ENCODE measurements at regions not wholly inside any gene's neighbourhood (a gene's known extent, or its start where the extent isn't known, plus 50 kb on each side); places are given as distances from the start of the nearest gene placed in this dataset.
"Not testable (repeated sequence)": the region's sequence is repeated elsewhere in the genome, so short reads cannot be mapped to it uniquely, and the experiment has no call there.

GRCh38 chr12:75698052-75698451, 186.6 kb upstream of the KRR1 start:
- H3K27me3 Mint-ChIP-seq: peaks cover 2% of the 10 kb centered on the region
- DNase-seq: no peak
- ATAC-seq: no peak
- CTCF ChIA-PET: interaction anchor here (1.0 kb wide), 1 partner anchor 9 kb away, joined by 4 read pairs; no protein-coding TSS in a partner anchor
- intact Hi-C loops (cut with micrococcal nuclease): no loop called here
- H3K4me1 Mint-ChIP-seq (ENCODE audit: low read depth): peaks cover 5% of the 10 kb centered on the region
- H3K36me3 Mint-ChIP-seq (ENCODE audit: low read depth): no peaks in the 10 kb centered on the region
- H3K27ac Mint-ChIP-seq: no peak overlapping the region
- H3K9me3 Mint-ChIP-seq: no peaks in the 10 kb centered on the region
- H3K4me3 Mint-ChIP-seq: no peak overlapping the region
- TF ChIP-seq, protein P1, sequence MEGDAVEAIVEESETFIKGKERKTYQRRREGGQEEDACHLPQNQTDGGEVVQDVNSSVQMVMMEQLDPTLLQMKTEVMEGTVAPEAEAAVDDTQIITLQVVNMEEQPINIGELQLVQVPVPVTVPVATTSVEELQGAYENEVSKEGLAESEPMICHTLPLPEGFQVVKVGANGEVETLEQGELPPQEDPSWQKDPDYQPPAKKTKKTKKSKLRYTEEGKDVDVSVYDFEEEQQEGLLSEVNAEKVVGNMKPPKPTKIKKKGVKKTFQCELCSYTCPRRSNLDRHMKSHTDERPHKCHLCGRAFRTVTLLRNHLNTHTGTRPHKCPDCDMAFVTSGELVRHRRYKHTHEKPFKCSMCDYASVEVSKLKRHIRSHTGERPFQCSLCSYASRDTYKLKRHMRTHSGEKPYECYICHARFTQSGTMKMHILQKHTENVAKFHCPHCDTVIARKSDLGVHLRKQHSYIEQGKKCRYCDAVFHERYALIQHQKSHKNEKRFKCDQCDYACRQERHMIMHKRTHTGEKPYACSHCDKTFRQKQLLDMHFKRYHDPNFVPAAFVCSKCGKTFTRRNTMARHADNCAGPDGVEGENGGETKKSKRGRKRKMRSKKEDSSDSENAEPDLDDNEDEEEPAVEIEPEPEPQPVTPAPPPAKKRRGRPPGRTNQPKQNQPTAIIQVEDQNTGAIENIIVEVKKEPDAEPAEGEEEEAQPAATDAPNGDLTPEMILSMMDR (IDR thresholded peaks at IDR 0.05): no peak
- POLR2A ChIA-PET: no interaction called here

GRCh38 chr12:75695926-75696325, 184.5 kb upstream of the KRR1 start:
- ATAC-seq (no peak), DNase-seq (no peak)
- no peak overlapping the region for H3K4me3 Mint-ChIP-seq
- H3K36me3 Mint-ChIP-seq (ENCODE audit: low read depth): no peaks in the 10 kb centered on the region
- no peaks in the 10 kb centered on the region for H3K9me3 Mint-ChIP-seq
- POLR2A ChIA-PET: no interaction called here
- CTCF ChIA-PET: no interaction called here
- H3K27me3 Mint-ChIP-seq: peaks cover 9% of the 10 kb centered on the region
- intact Hi-C loops (cut with micrococcal nuclease): no loop called here
- no peaks in the 10 kb centered on the region for H3K4me1 Mint-ChIP-seq (ENCODE audit: low read depth)
- no peak overlapping the region for H3K27ac Mint-ChIP-seq
- TF ChIP-seq, protein P1 (IDR thresholded peaks at IDR 0.05): no peak

- Mint-ChIP-seq H3K4me3 (no peak overlapping the region), H3K27me3 (peaks cover 9% of the 10 kb centered on the region), H3K9me3 (no peaks in the 10 kb centered on the region), H3K27ac (no peak overlapping the region), H3K36me3 (ENCODE audit: low read depth) (no peaks in the 10 kb centered on the region), H3K4me1 (ENCODE audit: low read depth) (no peaks in the 10 kb centered on the region)
- no peak for ATAC-seq
- ChIA-PET CTCF (no interaction called here), POLR2A (no interaction called here)
- TF ChIP-seq, protein P1 (IDR thresholded peaks at IDR 0.05): no peak
- intact Hi-C loops (cut with micrococcal nuclease): no loop called here
- no peak for DNase-seq
Measured at GRCh38 chr12:75694534-75695268, 183.3 kb upstream of the KRR1 start.

DNA sequence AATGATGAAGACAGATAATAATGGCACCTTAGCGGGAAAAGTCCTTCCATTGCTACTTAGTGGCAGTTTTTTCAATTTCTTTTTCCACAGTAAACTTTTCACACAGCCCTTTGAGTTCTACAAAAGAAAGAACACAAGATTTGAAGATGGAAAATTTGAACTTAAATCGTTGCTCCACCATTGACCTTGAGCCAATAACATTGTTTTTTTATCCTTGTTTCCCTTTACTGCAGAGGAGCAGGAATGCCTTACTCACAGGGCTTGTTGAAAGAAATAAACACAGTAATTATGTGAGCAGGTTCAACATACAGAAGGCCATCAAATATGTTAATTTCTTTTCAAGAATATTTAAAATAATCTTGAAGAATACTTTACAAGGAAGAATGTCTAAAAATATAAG, 181.5 kb upstream of the KRR1 start:
- ChIA-PET CTCF (no interaction called here), POLR2A (no interaction called here)
- Mint-ChIP-seq H3K4me1 (ENCODE audit: low read depth) (no peaks in the 10 kb centered on the region), H3K36me3 (ENCODE audit: low read depth) (no peaks in the 10 kb centered on the region), H3K27me3 (peaks cover 9% of the 10 kb centered on the region), H3K4me3 (no peak overlapping the region), H3K27ac (no peak overlapping the region), H3K9me3 (no peaks in the 10 kb centered on the region)
- no peak for DNase-seq
- intact Hi-C loops (cut with micrococcal nuclease): no loop called here
- no peak for ATAC-seq
- TF ChIP-seq, protein P1 (IDR thresholded peaks at IDR 0.05): no peak

DNA sequence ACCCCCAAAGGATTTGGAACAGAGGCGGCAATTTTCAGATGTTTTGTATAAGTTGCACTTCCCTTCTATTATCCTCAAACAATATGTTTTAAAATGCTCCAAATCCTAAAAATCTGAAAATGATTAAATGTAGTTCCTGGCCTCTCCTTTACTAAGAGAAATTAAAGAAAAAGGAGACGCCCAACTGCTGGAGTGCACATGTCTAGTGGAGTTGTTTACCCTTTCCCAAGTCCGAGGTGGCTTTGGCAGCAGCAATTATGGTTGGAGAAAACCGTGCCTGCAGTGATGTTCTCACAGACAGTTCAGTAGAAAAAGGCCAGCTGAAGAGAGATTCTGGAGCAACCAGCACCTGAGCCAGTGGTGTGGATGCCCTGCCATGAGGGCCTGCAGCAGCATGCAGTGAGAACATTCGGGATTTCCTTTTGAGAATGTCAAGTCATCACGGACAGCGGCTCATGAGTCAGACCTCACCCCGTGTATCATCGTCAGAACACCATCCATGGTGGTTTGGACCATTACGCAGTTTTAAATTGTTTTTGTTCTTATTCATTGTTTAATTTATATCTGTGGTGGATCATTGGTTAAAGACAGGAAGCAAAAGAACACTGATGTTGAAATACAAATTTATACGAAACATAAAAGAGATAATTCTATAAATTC, 179.0 kb upstream of the KRR1 start:
- no peaks in the 10 kb centered on the region for H3K4me1 Mint-ChIP-seq (ENCODE audit: low read depth)
- intact Hi-C loops (cut with micrococcal nuclease): no loop called here
- DNase-seq (no peak), ATAC-seq (no peak)
- POLR2A ChIA-PET: no interaction called here
- TF ChIP-seq, protein P1 (IDR thresholded peaks at IDR 0.05): no peak
- CTCF ChIA-PET: no interaction called here
- no peaks in the 10 kb centered on the region for H3K9me3 Mint-ChIP-seq
- peaks cover 10% of the 10 kb centered on the region for H3K27me3 Mint-ChIP-seq
- H3K4me3 Mint-ChIP-seq: no peak overlapping the region
- H3K36me3 Mint-ChIP-seq (ENCODE audit: low read depth): no peaks in the 10 kb centered on the region
- H3K27ac Mint-ChIP-seq: no peak overlapping the region

DNA sequence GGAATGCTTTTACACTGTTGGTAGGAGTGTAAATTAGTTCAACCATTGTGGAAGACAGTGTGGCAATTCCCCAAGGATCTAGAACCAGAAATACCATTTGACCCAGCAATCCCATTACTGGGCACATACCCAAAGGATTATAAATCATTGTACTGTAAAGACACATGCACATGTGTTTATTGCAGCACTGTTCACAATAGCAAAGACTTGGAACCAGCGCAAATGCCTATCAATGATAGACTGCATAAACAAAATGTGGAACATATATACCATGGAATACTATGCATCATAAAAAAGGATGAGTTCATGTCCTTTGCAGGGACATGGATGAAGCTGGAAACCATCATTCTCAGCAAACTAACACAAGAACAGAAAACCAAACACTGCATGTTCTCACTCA, 174.8 kb upstream of the KRR1 start:
- DNase-seq; H3K36me3 Mint-ChIP-seq (ENCODE audit: low read depth); ATAC-seq; H3K9me3 Mint-ChIP-seq; H3K4me3 Mint-ChIP-seq; H3K4me1 Mint-ChIP-seq (ENCODE audit: low read depth); intact Hi-C loops (cut with micrococcal nuclease); H3K27me3 Mint-ChIP-seq; H3K27ac Mint-ChIP-seq; CTCF ChIA-PET: not testable (repeated sequence)
- POLR2A ChIA-PET: interaction anchor here (0.5 to 0.6 kb wide), 2 partner anchors 514 to 825 kb away, joined by 3 to 4 read pairs; no protein-coding TSS in a partner anchor

Measured in activated CD8-positive, alpha-beta T cell treated with anti-CD3 and anti-CD28 coated beads for 36 hours (primary cell).